ENCODE measurements at regions not wholly inside any gene's neighbourhood (a gene's known extent, or its start where the extent isn't known, plus 50 kb on each side); places are given as distances from the start of the nearest gene placed in this dataset.

GRCh38 chr2:60100034-60100433 is 453.4 kb downstream of the BCL11A start:
- WGBS, 3 donors, result 24 to 34% (median 26%) methylated on average over 11 of the region's 11 CpGs
- Histone ChIP-seq H3K27ac (no peak overlapping the region), H3K4me3 (no peak overlapping the region), H3K27me3 (ENCODE audit: insufficient read depth in 3 of 3, low read length in 2 of 3) (peaks cover 0 to 10% (median 3%) of the 10 kb centered on the region in 3 donors), H3K4me1 (peaks cover 10% of the 10 kb centered on the region), H3K9me3 (no peaks in the 10 kb centered on the region), H3K36me3 (ENCODE audit: insufficient read depth in 1 of 2, low read depth in 1 of 2) (no peaks in the 10 kb centered on the region)
- intact Hi-C loops (cut with DNase I), result no loop called here
- peak; percentile 88 to 94 (median 90) for ATAC-seq
- no peak for TF ChIP-seq CTCF (IDR thresholded peaks at IDR 0.05)
- peak; percentile 15 to 60 for DNase-seq

GRCh38 chr2:60098996-60099395 is 454.5 kb downstream of the BCL11A start:
- Histone ChIP-seq H3K9me3 (no peaks in the 10 kb centered on the region), H3K36me3 (ENCODE audit: insufficient read depth in 1 of 2, low read depth in 1 of 2) (no peaks in the 10 kb centered on the region), H3K27ac (no peak overlapping the region), H3K27me3 (ENCODE audit: insufficient read depth in 3 of 3, low read length in 2 of 3) (peaks cover 0 to 8% (median under 1%) of the 10 kb centered on the region in 3 donors), H3K4me3 (no peak overlapping the region), H3K4me1 (peaks cover 13% of the 10 kb centered on the region)
- DNase-seq (no peak), ATAC-seq (no peak)
- no peak for TF ChIP-seq CTCF (IDR thresholded peaks at IDR 0.05)
- intact Hi-C loops (cut with DNase I), result no loop called here
- WGBS, 3 donors, result 55 to 75% (median 55%) methylated on average over 3 of the region's 3 CpGs

- DNase-seq (no peak), ATAC-seq (peak in 2 of 4 donors; percentile 49 to 64)
- no peak overlapping the region for H3K27ac ChIP-seq
- TF ChIP-seq CTCF (IDR thresholded peaks at IDR 0.05), result no peak
- no peak overlapping the region for H3K4me3 ChIP-seq
- no peaks in the 10 kb centered on the region for H3K9me3 ChIP-seq
- no peaks in the 10 kb centered on the region for H3K36me3 ChIP-seq (ENCODE audit: insufficient read depth in 1 of 2, low read depth in 1 of 2)
- 57 to 78% (median 60%) methylated on average over 11 of the region's 11 CpGs for WGBS, 3 donors
- intact Hi-C loops (cut with DNase I), result no loop called here
- H3K27me3 ChIP-seq (ENCODE audit: insufficient read depth in 3 of 3, low read length in 2 of 3), result peaks cover 0 to 7% (median 0%) of the 10 kb centered on the region in 3 donors
- H3K4me1 ChIP-seq, result peaks cover 16% of the 10 kb centered on the region
Observed at GRCh38 chr2:60097298-60097697, 456.2 kb downstream of the BCL11A start.

- Histone ChIP-seq H3K27ac (no peak overlapping the region), H3K36me3 (ENCODE audit: insufficient read depth in 1 of 2, low read depth in 1 of 2) (no peaks in the 10 kb centered on the region), H3K27me3 (ENCODE audit: insufficient read depth in 3 of 3, low read length in 2 of 3) (peaks cover 0 to under 1% (median 0%) of the 10 kb centered on the region in 3 donors), H3K4me3 (no peak overlapping the region), H3K9me3 (no peaks in the 10 kb centered on the region), H3K4me1 (peaks cover 16% of the 10 kb centered on the region)
- no peak for ATAC-seq
- no peak for DNase-seq
- WGBS, 3 donors, result 84 to 92% (median 85%) methylated on average over 5 of the region's 5 CpGs
- intact Hi-C loops (cut with DNase I), result no loop called here
- no peak for TF ChIP-seq CTCF (IDR thresholded peaks at IDR 0.05)
Observed at GRCh38 chr2:60096556-60096955, 456.9 kb downstream of the BCL11A start.

GRCh38 chr2:60095903-60096302 is 457.6 kb downstream of the BCL11A start:
- no peak for DNase-seq
- Histone ChIP-seq H3K4me3 (no peak overlapping the region), H3K27ac (no peak overlapping the region), H3K27me3 (ENCODE audit: insufficient read depth in 3 of 3, low read length in 2 of 3) (no peaks in the 10 kb centered on the region), H3K36me3 (ENCODE audit: insufficient read depth in 1 of 2, low read depth in 1 of 2) (no peaks in the 10 kb centered on the region), H3K9me3 (no peaks in the 10 kb centered on the region), H3K4me1 (peaks cover 16% of the 10 kb centered on the region)
- WGBS, 3 donors, result 70 to 73% (median 71%) methylated on average over 2 of the region's 2 CpGs
- ATAC-seq, result no peak
- no peak for TF ChIP-seq CTCF (IDR thresholded peaks at IDR 0.05)
- intact Hi-C loops (cut with DNase I), result no loop called here
